K562 (cell line): ENCODE measurements at regions not wholly inside any gene's neighbourhood (a gene's known extent, or its start where the extent isn't known, plus 50 kb on each side); places are given as distances from the start of the nearest gene placed in this dataset.

Experiments
- BCL6 ChIP-seq: fragments of 250-450 bp; sonication (Bioruptor Pico); IDR thresholded peaks from 2 replicates; pipeline ENCODE4 v1.4.0; 2020
- FIP1L1 ChIP-seq: fragments of 200-400 bp; formaldehyde crosslinking; IDR thresholded peaks from 2 replicates; pipeline ENCODE4 v1.6.1; 2018; ENCODE audit warnings: mild to moderate bottlenecking, low read depth, low read length; ENCODE audit not compliant: poor library complexity, severe bottlenecking
- MAFK ChIP-seq: IDR thresholded peaks from 2 replicates; pipeline ENCODE4 v1.6.1; 2011; ENCODE audit warnings: low read length, improper control_type of control experiment
- PCBP2 ChIP-seq: fragments of 200-400 bp; formaldehyde crosslinking; IDR thresholded peaks from 2 replicates; pipeline ENCODE4 v1.6.1; 2018; ENCODE audit warnings: low read length, low read depth, mild to moderate bottlenecking, moderate library complexity; ENCODE audit not compliant: poor library complexity, severe bottlenecking
- SNRNP70 ChIP-seq: fragments of 200-400 bp; formaldehyde crosslinking; optimal IDR thresholded peaks from 2 replicates; pipeline ENCODE3; 2017; ENCODE audit warnings: low read depth, low read length
- TARDBP ChIP-seq: fragments of 450-650 bp; IDR thresholded peaks from 2 replicates; pipeline ENCODE4 v1.6.1; 2016
- ZNF431 ChIP-seq: sonication (generic); formaldehyde crosslinking; IDR thresholded peaks from 2 replicates; pipeline ENCODE4 v1.8.0; 2022; ENCODE audit warnings: mild to moderate bottlenecking, missing genetic modification reagents
- ZNF77 ChIP-seq: fragments of 250-450 bp; sonication (Bioruptor Pico); IDR thresholded peaks from 2 replicates; pipeline ENCODE4 v1.5.0; 2020
- ZZZ3 ChIP-seq: fragments of 450-650 bp; IDR thresholded peaks from 2 replicates; pipeline ENCODE4 v1.6.1; 2016; ENCODE audit warnings: antibody characterized with exemption, mild to moderate bottlenecking, moderate library complexity
- TF ChIP-seq, protein P1 (sequence below): sonication (generic); formaldehyde crosslinking; IDR thresholded peaks from 2 replicates; pipeline ENCODE4 v1.8.0; 2022; ENCODE audit warnings: missing genetic modification reagents, mild to moderate bottlenecking, borderline replicate concordance
- TF ChIP-seq, protein P2 (sequence below), 2 experiments: fragments of 450-650 bp; conservative IDR thresholded peaks; 2 replicates each; pipeline ENCODE4 v1.6.1; 2017; ENCODE audit warnings: mild to moderate bottlenecking in 2 of 2, moderate library complexity in 2 of 2

DNA sequence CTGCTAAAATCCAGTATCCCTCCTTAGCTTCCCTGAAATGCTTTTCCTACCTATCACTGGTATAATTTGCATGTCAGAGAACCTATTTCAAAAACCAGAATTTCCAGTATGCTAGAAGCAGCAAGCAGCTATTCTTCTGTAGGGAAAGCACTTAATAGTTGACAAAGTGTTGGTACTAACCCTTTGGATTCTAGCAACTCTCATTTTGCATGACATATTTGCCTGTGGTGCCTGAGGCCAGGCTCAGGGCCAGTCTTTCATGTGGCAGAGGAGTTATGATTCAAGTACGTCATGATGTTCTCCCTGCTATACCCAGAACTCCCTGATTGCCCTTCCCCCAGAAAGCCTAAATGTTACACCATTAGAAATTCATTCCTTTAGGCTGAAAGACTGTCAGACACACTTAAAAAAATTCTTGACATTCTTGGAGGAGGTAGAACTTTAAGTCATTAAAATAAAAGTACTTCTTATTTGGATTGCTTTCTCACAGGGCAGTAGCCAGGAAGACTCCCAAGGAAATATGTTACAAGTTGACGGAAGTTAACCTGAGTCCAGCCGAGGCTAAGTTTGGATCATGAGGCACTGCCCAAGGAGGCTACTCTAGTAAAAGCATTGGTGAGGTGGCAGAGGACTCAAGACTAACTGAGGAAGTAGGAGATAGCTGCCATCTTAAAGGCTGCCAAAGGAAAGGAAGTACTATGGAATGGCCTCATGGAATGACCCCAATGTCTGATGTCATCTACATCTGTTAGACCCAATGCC lies 298.4 kb upstream of the SPAG17 start:
- TF ChIP-seq MAFK (no peak), TARDBP (no peak), PCBP2 (no peak), BCL6 (CRISPR knock-in tag) (no peak), ZNF431 (CRISPR knock-in tag) (no peak), FIP1L1 (no peak), ZNF77 (CRISPR knock-in tag) (no peak), SNRNP70 (no peak), ZZZ3 (no peak)
- TF ChIP-seq, protein P1, sequence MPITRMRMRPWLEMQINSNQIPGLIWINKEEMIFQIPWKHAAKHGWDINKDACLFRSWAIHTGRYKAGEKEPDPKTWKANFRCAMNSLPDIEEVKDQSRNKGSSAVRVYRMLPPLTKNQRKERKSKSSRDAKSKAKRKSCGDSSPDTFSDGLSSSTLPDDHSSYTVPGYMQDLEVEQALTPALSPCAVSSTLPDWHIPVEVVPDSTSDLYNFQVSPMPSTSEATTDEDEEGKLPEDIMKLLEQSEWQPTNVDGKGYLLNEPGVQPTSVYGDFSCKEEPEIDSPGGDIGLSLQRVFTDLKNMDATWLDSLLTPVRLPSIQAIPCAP (CRISPR knock-in tag): no peak
- TF ChIP-seq, protein P2, sequence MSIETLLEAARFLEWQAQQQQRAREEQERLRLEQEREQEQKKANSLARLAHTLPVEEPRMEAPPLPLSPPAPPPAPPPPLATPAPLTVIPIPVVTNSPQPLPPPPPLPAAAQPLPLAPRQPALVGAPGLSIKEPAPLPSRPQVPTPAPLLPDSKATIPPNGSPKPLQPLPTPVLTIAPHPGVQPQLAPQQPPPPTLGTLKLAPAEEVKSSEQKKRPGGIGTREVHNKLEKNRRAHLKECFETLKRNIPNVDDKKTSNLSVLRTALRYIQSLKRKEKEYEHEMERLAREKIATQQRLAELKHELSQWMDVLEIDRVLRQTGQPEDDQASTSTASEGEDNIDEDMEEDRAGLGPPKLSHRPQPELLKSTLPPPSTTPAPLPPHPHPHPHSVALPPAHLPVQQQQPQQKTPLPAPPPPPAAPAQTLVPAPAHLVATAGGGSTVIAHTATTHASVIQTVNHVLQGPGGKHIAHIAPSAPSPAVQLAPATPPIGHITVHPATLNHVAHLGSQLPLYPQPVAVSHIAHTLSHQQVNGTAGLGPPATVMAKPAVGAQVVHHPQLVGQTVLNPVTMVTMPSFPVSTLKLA (conservative IDR thresholded peaks at IDR 0.05): no peak
